ENCODE measurements at regions not wholly inside any gene's neighbourhood (a gene's known extent, or its start where the extent isn't known, plus 50 kb on each side); places are given as distances from the start of the nearest gene placed in this dataset.
"Not testable (repeated sequence)": the region's sequence is repeated elsewhere in the genome, so short reads cannot be mapped to it uniquely, and the experiment has no call there.

DNA sequence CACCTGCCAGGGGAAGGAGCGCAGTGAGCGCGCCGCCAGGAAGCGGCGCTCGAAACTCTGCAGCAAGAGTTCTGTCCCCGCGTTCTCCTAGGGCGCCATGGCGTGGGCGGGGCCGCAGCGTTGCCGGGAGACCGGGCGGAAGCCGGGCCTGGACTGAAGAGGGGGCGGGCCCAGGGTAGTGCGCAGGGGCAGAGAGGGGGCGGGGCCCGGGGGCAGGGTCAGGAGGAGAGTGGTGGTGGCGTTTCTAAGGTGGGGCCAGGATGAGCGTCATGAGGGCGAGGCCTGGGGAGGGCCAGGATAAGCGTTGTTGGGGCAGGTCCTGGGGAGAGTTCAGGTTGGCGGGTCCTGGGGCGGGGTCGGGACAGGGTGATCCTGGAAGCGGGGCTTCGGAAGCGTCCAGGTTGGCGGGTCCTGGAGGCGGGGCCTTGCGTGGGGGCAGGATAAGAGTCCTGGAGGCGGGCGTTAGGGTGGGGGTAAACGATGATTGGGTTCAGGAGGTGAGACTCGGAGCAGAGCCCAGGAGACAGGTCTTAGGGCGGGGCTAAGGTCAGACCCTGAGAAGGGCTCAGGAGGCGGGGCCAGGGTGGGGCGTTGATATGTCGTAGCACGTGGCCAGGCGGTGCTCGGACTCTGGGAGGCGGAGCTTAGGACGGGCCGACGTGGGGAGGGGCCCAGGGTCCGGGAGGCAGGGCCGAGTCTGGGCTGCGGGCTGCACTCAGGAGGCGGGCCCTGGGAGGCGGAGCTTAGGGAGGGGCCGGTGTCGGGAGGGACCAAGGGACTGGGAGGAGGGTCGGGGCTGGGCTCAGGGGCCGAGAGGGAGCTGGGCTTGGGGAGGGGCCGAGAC is 189.4 kb downstream of the ADRA2C start:
- H3K9ac ChIP-seq (ENCODE audit: insufficient read length, low read depth): peak overlapping the region; percentile 92

DNA sequence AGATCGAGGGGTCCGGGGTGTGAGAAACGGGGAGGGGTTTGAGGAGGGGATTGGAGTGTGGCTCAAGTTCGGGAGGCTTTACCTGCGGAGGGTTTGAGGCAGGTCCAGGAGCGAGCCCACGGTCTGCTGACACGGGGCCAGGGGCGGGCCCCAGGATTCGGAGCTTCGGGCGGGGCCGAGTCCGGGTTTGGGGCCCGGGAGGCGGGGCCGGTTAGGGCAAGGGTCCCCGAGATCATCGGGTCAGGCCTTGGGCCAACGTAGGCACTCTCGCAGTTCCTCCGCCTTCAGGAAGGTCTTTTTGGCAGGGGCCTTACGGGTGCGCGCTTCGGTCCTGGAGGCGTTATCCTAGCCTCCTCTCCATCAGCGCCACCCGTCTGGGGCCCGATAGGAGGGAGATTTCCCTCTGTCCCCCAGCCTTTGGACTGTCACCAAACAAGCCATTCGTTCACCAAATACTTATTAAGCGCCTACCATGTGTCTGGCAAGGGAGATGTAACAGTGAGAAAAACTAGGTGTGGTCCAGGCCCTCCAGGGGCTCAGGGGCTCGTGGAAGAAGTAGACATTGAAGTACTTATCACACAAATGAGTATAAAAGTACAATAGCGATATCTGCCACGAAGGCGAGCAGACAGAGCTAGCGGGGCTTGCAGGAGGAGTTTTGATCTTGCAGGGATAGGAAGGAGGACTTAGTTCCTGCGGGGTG is 190.1 kb downstream of the ADRA2C start:
- not testable (repeated sequence) for H3K27me3 ChIP-seq (ENCODE audit: insufficient read depth, insufficient read length); H3K9me3 ChIP-seq (ENCODE audit: insufficient read depth, low read length); H3K36me3 ChIP-seq (ENCODE audit: insufficient read depth, insufficient read length, low read length); DNase-seq (ENCODE audit: low read depth, low spot score); H3K4me1 ChIP-seq (ENCODE audit: insufficient read depth, insufficient read length)
- H3K4me3 ChIP-seq (ENCODE audit: insufficient read length, low read depth): peak overlapping the region; percentile 21
- peak overlapping the region; percentile 56 for H3K9ac ChIP-seq (ENCODE audit: insufficient read length, low read depth)

More for the DNA sequence above, 189.4 kb downstream of the ADRA2C start:
- not testable (repeated sequence) for H3K36me3 ChIP-seq (ENCODE audit: insufficient read depth, insufficient read length, low read length); H3K9me3 ChIP-seq (ENCODE audit: insufficient read depth, low read length); H3K27me3 ChIP-seq (ENCODE audit: insufficient read depth, insufficient read length); H3K4me1 ChIP-seq (ENCODE audit: insufficient read depth, insufficient read length)
- peak; percentile 30 for TF ChIP-seq YY1 (IDR thresholded peaks at IDR 0.05; ENCODE audit: insufficient read depth, insufficient read length)
- peak overlapping the region; percentile 78 for H3K4me3 ChIP-seq (ENCODE audit: insufficient read length, low read depth)
- peak; percentile 97 for DNase-seq (ENCODE audit: low read depth, low spot score)

DNA sequence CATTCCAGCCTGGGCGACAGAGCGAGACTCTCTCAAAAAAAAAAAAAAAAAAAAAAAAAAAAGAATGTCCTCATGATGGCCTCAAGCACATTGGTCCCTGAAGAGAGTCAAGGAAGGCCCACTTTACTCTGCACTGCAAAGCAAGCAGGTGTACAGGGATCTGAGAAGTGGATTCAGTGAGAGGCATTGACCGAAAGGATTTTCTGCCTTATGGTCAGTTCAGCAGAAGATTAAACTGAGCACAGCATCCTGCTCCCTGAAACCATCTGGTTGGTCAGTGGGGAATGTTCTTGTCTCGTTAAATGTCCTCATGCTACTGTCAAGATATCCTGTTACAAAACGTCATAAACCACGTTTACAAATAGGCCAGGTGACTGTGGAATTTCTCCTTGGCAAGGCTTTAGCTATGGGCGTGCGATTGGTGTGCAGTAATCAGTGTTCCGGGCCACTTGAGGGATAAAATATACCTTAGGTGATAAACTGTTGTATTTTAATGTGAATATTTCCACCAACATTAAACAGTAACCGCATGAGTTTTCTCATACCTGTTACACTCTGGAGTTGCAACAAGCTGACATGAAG is 195.0 kb downstream of the ADRA2C start:
- H3K4me1 ChIP-seq (ENCODE audit: insufficient read depth, insufficient read length); DNase-seq (ENCODE audit: low read depth, low spot score); H3K4me3 ChIP-seq (ENCODE audit: insufficient read length, low read depth); H3K27me3 ChIP-seq (ENCODE audit: insufficient read depth, insufficient read length); H3K9me3 ChIP-seq (ENCODE audit: insufficient read depth, low read length); H3K36me3 ChIP-seq (ENCODE audit: insufficient read depth, insufficient read length, low read length); H3K9ac ChIP-seq (ENCODE audit: insufficient read length, low read depth): not testable (repeated sequence)

DNA sequence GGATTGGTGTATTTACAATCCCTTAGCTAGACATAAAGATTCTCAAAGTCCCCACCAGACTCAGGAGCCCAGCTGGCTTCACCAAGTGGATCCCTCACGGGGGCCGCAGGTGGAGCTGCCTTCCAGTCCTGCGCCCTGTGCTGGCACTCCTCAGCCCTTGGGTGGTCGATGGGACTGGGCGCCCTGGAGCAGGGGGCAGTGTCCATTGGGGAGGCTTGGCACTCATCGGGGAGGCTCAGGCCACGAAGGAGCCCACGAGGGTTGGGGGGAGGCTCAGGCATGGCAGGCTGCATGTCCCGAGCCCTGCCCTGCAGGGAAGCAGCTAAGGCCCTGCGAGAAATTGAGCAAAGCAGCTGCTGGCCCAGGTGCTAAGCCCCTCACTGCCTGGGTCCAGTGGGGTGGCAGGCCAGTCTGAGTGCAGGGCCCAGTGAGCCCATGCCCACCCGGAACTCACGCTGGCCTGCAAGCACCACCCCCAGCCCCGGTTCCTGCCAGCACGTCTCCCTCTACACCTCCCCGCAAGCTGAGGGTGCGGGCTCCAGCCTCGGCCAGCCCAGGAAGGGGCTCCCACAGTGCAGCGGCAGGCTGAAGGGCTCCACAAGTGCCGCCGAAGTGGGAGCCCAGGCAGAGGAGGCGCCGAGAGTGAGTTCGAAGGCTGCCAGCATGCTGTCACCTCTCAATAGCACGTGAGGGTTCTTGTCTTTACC is 198.5 kb downstream of the ADRA2C start:
- not testable (repeated sequence) for DNase-seq (ENCODE audit: low read depth, low spot score); H3K9me3 ChIP-seq (ENCODE audit: insufficient read depth, low read length); H3K4me3 ChIP-seq (ENCODE audit: insufficient read length, low read depth); H3K4me1 ChIP-seq (ENCODE audit: insufficient read depth, insufficient read length); H3K9ac ChIP-seq (ENCODE audit: insufficient read length, low read depth); H3K36me3 ChIP-seq (ENCODE audit: insufficient read depth, insufficient read length, low read length); H3K27me3 ChIP-seq (ENCODE audit: insufficient read depth, insufficient read length)

DNA sequence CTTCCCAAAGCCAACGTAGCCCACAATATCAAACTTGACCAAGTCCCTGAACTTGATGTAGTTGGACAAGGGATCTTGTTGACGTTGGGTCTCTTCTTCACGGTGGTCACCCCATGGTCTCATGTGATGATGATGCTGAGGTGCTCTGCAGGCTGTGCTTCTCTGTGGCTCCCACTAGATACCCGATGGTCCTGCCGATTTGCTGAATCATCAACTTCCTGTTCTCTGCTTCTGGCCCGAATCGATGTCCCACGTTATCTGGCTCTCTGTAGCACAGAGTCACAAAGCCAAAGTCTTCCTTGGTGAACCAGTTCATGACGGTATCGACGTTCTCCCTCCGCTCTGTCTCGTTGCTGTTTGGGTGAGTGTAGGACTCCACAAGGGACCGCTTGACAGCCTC is 201.0 kb downstream of the ADRA2C start:
- not testable (repeated sequence) for H3K9ac ChIP-seq (ENCODE audit: insufficient read length, low read depth); DNase-seq (ENCODE audit: low read depth, low spot score); H3K4me1 ChIP-seq (ENCODE audit: insufficient read depth, insufficient read length); H3K4me3 ChIP-seq (ENCODE audit: insufficient read length, low read depth); H3K36me3 ChIP-seq (ENCODE audit: insufficient read depth, insufficient read length, low read length); H3K9me3 ChIP-seq (ENCODE audit: insufficient read depth, low read length); H3K27me3 ChIP-seq (ENCODE audit: insufficient read depth, insufficient read length)

GRCh38 chr4:3972626-3973025 is 206.4 kb downstream of the ADRA2C start:
- not testable (repeated sequence) for H3K9ac ChIP-seq (ENCODE audit: insufficient read length, low read depth); H3K36me3 ChIP-seq (ENCODE audit: insufficient read depth, insufficient read length, low read length); H3K4me1 ChIP-seq (ENCODE audit: insufficient read depth, insufficient read length); H3K27me3 ChIP-seq (ENCODE audit: insufficient read depth, insufficient read length); H3K4me3 ChIP-seq (ENCODE audit: insufficient read length, low read depth); H3K9me3 ChIP-seq (ENCODE audit: insufficient read depth, low read length)
- DNase-seq (ENCODE audit: low read depth, low spot score): peak; percentile 77

DNA sequence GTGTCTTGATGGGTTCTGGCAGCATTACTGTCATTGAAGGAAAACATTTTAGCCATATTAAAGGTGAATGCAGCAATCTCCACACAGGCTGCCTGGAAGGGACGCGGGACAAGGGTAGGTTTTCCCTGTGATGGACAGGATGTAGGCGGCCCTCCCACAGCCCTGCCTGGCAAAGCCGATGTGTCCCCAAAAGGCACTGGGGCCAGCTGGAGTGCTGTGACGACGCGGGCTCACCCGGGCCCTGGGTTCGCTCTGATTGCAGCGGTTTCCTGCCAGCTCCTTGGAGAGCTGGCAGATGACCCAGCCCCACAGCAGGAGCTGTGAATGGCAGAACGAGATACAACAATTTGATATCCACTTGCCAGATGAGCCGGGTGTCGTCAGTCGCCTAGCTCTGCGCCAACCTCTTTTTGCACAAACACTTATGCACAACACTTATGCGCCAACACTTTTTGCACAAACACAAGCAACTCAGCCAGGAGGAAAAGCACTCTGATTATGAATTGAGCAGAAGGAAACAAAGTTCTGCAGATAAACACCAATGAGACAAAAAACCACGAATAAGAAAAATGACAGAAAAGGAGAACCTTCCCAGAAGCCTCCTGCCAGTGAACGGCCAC is 207.5 kb downstream of the ADRA2C start:
- H3K4me1 ChIP-seq (ENCODE audit: insufficient read depth, insufficient read length); H3K9ac ChIP-seq (ENCODE audit: insufficient read length, low read depth); DNase-seq (ENCODE audit: low read depth, low spot score); H3K36me3 ChIP-seq (ENCODE audit: insufficient read depth, insufficient read length, low read length); H3K9me3 ChIP-seq (ENCODE audit: insufficient read depth, low read length); H3K4me3 ChIP-seq (ENCODE audit: insufficient read length, low read depth); H3K27me3 ChIP-seq (ENCODE audit: insufficient read depth, insufficient read length): not testable (repeated sequence)

DNA sequence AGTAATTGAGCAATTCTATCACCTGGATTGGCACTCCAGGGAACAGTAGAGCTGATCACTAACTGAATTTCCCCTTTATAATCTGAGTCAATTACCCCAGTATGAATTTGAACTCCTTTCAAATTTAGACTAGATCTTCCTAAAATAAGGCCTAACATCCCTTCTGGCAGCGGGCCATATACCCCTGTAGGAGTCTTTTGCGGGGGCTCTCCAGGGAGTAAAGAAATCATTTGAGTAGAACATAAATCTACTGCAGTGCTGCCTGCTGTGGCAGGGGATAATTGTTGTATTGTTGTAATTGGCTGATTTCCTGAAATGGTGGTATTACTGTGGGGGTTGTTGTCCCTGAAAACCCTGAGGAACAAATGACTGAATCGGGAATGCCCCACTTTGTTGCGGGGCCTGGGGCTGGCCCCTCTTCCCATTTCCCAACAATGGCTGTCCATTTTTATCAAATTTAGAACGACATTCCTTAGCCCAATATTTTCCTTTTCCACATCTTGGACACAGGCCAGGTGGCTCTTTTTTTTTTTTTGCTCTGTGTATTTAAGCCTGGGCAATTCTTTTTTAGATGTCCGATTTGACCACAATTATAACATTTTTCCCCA is 217.4 kb downstream of the ADRA2C start:
- not testable (repeated sequence) for DNase-seq (ENCODE audit: low read depth, low spot score); H3K27me3 ChIP-seq (ENCODE audit: insufficient read depth, insufficient read length); H3K36me3 ChIP-seq (ENCODE audit: insufficient read depth, insufficient read length, low read length); H3K9ac ChIP-seq (ENCODE audit: insufficient read length, low read depth); H3K4me1 ChIP-seq (ENCODE audit: insufficient read depth, insufficient read length); H3K9me3 ChIP-seq (ENCODE audit: insufficient read depth, low read length); H3K4me3 ChIP-seq (ENCODE audit: insufficient read length, low read depth)

DNA sequence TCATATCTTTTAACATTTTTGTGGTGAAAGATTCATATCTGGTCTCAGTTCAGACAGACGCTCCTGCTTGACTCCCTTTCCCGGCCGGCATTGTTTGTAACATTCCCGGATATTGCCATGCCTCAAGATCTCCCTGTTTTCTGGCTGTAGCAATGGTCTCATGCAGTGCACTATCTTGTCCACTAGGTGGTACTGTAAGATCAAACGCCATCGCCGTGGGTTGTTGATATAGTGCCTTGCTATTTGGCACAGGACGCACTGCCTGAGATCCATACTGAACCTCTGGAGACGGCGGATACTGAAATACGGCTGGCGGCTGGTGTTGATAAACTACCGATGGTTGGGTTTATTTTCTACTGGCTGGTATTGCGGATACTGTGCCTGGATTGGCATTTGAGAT is 218.6 kb downstream of the ADRA2C start:
- not testable (repeated sequence) for H3K4me1 ChIP-seq (ENCODE audit: insufficient read depth, insufficient read length); DNase-seq (ENCODE audit: low read depth, low spot score); H3K27me3 ChIP-seq (ENCODE audit: insufficient read depth, insufficient read length); H3K9me3 ChIP-seq (ENCODE audit: insufficient read depth, low read length); H3K9ac ChIP-seq (ENCODE audit: insufficient read length, low read depth); H3K36me3 ChIP-seq (ENCODE audit: insufficient read depth, insufficient read length, low read length); H3K4me3 ChIP-seq (ENCODE audit: insufficient read length, low read depth)

DNA sequence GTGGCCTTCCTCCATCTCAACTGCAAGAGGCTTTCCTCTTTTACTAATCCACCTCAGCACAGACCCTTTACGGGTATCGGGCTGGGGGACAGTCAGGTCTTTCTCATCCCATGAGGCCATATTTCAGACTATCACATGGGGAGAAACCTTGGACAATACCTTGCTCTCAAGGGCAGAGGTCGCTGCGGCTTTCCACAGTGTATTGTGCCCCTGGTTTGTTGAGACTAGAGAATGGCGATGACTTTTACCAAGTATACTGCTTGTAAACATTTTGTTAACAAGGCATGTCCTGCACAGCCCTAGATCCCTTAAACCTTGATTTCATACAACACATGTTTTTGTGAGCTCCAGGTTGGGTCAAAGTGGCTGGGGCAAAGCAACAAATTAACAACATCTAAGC is 220.2 kb downstream of the ADRA2C start:
- H3K4me1 ChIP-seq (ENCODE audit: insufficient read depth, insufficient read length); DNase-seq (ENCODE audit: low read depth, low spot score); H3K9ac ChIP-seq (ENCODE audit: insufficient read length, low read depth); H3K9me3 ChIP-seq (ENCODE audit: insufficient read depth, low read length); H3K27me3 ChIP-seq (ENCODE audit: insufficient read depth, insufficient read length); H3K4me3 ChIP-seq (ENCODE audit: insufficient read length, low read depth); H3K36me3 ChIP-seq (ENCODE audit: insufficient read depth, insufficient read length, low read length): not testable (repeated sequence)

DNA sequence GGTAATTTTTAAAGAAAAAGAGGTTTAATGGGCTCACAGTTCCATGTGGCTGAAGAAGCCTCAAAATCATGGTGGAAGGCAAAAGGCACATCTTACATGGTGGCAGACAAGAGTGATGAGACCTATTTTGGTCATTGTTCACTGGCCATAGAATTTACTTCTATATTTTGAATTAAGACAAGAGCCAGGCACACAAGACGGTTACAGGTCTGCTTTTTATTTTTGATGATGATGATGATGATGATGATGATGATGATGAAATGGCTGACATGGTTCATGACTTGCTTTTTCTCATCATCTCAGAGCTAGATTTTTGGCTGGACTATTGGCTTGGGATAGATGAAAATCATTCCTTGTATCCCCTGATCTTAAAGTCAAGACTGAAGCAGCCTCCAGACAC is 229.3 kb downstream of the OTOP1 start:
- H3K4me3 ChIP-seq (ENCODE audit: insufficient read length, low read depth); H3K27me3 ChIP-seq (ENCODE audit: insufficient read depth, insufficient read length); DNase-seq (ENCODE audit: low read depth, low spot score); H3K4me1 ChIP-seq (ENCODE audit: insufficient read depth, insufficient read length); H3K36me3 ChIP-seq (ENCODE audit: insufficient read depth, insufficient read length, low read length); H3K9me3 ChIP-seq (ENCODE audit: insufficient read depth, low read length); H3K9ac ChIP-seq (ENCODE audit: insufficient read length, low read depth): not testable (repeated sequence)

All from NT2/D1 (cell line).